Gastroesophageal sphincter (tissue), 4 donors: ENCODE measurements at regions not wholly inside any gene's neighbourhood (a gene's known extent, or its start where the extent isn't known, plus 50 kb on each side); places are given as distances from the start of the nearest gene placed in this dataset.

Experiments used
- ATAC-seq: fragments of 150-250 bp; one replicate; pipeline ENCODE4 v1.9.1; 2016; ENCODE audit warnings: mild to moderate bottlenecking, moderate library complexity
- H3K27ac ChIP-seq, 4 donors: fragments of 200-600 bp; sonication (generic) in 3 of 4; 1 replicate in 3 of 4; 2 replicates in 1 of 4; pipeline ENCODE4 v1.5.1; 2016 to 2019
- H3K27me3 ChIP-seq: fragments of 200-600 bp; sonication (generic); one replicate; pipeline ENCODE4 v1.5.1; 2019
- H3K36me3 ChIP-seq, 2 donors: fragments of 200-600 bp; sonication (generic); one replicate each; pipeline ENCODE4 v1.5.1; 2019; ENCODE audit warnings: control low read depth in 1 of 2
- H3K4me1 ChIP-seq, 3 donors: fragments of 200-600 bp; sonication (generic); 1 replicate in 2 of 3; 2 replicates in 1 of 3; pipeline ENCODE4 v1.5.1; 2016 to 2019; ENCODE audit warnings: control low read depth in 2 of 3
- H3K4me3 ChIP-seq, 2 donors: fragments of 200-600 bp; sonication (generic); one replicate each; pipeline ENCODE4 v1.5.1; 2019; ENCODE audit warnings: mild to moderate bottlenecking in 1 of 2, moderate library complexity in 1 of 2
- H3K9me3 ChIP-seq, 3 donors: fragments of 200-600 bp; sonication (generic); one replicate each; pipeline ENCODE4 v1.5.1; 2017 to 2019; ENCODE audit warnings: control low read depth in 2 of 3
- EP300 ChIP-seq: sonication (generic); formaldehyde crosslinking; IDR thresholded peaks from one replicate; pipeline ENCODE4 v1.6.1; 2017; ENCODE audit warnings: antibody characterized with exemption, mild to moderate bottlenecking
- POLR2A ChIP-seq, 2 donors: fragments of 450-650 bp; IDR thresholded peaks; one replicate each; pipeline ENCODE4 v1.6.1; 2017; ENCODE audit warnings: antibody characterized with exemption in 2 of 2, mild to moderate bottlenecking in 2 of 2, moderate library complexity in 1 of 2
- POLR2AphosphoS5 ChIP-seq: sonication (generic); formaldehyde crosslinking; IDR thresholded peaks from one replicate; pipeline ENCODE4 v1.6.1; 2017; ENCODE audit warnings: antibody characterized with exemption
- WGBS, 2 donors: methylation state at CpG; one replicate each; pipeline ENCODE4 v1.1.5; 2018; ENCODE audit warnings: low coverage in 1 of 2; 5-methylcytosine and 5-hydroxymethylcytosine counted together
- TF ChIP-seq, protein P1 (sequence below), 4 experiments: fragments of 200-600 bp in 2 of 4; fragments of 450-650 bp in 2 of 4; sonication (generic) in 1 of 4; IDR thresholded peaks; one replicate each; pipeline ENCODE4 v1.5.1; 2017 to 2019; ENCODE audit warnings: antibody characterized with exemption in 4 of 4, mild to moderate bottlenecking in 2 of 4, moderate library complexity in 2 of 4

DNA sequence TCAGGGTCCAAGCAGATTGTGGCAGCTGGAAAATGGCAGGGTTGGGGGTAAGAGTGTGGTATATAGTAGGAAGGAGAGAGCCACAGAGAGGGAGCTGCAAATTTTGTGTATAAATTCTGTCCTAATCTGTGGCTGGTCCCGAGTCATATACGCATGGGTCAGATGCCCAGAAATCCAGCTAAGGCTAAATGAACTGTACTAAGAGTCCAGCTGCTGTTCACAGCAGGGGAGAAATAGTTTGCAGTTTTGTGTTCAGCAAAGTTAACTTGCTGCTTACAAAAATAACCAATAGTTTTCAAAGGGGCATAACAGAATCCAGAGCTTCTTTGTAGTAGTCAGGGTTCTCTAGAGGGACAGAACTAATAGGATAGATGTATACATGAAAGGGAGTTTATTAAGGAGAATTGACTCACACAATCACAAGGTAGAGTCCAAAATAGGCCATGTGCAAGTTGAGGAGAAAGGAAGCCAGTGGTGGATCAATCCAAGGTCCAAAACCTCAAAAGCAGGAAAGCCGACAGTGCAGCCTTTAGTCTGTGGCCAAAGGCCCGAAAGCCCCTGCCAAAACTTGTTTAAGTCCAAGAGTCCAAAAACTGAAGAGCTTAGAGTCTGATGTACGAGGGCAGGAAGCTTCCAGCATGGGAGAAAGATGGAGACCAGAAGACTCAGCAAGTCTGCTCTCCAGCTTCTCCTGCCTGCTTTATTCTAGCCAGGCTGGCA, 146.1 kb upstream of the KBTBD8 start:
- ATAC-seq: no peak
- WGBS, 2 donors: 77 to 86% methylated on average over 3 to 5 of the region's 5 CpGs
- no peaks in the 10 kb centered on the region for H3K27me3 ChIP-seq
- TF ChIP-seq, protein P1, sequence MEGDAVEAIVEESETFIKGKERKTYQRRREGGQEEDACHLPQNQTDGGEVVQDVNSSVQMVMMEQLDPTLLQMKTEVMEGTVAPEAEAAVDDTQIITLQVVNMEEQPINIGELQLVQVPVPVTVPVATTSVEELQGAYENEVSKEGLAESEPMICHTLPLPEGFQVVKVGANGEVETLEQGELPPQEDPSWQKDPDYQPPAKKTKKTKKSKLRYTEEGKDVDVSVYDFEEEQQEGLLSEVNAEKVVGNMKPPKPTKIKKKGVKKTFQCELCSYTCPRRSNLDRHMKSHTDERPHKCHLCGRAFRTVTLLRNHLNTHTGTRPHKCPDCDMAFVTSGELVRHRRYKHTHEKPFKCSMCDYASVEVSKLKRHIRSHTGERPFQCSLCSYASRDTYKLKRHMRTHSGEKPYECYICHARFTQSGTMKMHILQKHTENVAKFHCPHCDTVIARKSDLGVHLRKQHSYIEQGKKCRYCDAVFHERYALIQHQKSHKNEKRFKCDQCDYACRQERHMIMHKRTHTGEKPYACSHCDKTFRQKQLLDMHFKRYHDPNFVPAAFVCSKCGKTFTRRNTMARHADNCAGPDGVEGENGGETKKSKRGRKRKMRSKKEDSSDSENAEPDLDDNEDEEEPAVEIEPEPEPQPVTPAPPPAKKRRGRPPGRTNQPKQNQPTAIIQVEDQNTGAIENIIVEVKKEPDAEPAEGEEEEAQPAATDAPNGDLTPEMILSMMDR (IDR thresholded peaks at IDR 0.05): no peak
- TF ChIP-seq POLR2AphosphoS5 (no peak), POLR2A (IDR thresholded peaks at IDR 0.05) (no peak), EP300 (no peak)
- H3K27ac ChIP-seq: no peak overlapping the region
- no peaks in the 10 kb centered on the region for H3K36me3 ChIP-seq
- H3K9me3 ChIP-seq: peaks cover 0 to 6% (median 0%) of the 10 kb centered on the region in 3 donors
- H3K4me1 ChIP-seq: no peaks in the 10 kb centered on the region
- no peak overlapping the region for H3K4me3 ChIP-seq

DNA sequence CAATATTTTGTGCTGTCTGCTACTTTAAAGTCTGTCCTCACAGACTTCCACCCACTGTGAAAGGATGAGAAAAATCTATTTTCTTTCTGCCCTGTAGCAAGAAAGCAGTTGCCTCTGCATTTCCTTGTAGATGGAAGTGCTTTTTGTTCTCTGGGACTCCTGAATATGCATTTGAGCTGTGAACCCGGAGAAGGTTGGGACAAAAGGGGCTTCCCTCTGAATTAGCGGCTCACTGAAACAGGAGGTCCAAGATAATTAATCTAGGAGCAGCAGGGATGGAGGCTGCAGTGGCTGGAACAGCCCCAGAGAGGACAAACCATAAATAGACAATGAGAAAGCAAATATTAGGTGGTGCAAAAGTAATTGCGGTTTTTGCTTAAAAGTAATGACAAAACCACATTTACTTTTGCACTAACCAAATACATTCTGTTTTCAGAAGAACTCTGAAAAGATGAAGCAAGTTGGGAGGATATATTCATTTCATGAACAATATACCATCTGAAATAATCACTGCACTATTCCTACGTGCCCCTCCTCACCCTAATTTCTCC, 143.4 kb upstream of the KBTBD8 start:
- Histone ChIP-seq H3K36me3 (no peaks in the 10 kb centered on the region), H3K4me3 (no peak overlapping the region), H3K27me3 (no peaks in the 10 kb centered on the region), H3K27ac (no peak overlapping the region), H3K4me1 (no peaks in the 10 kb centered on the region), H3K9me3 (no peaks in the 10 kb centered on the region)
- ATAC-seq: no peak
- no peak for TF ChIP-seq POLR2AphosphoS5
- TF ChIP-seq, protein P1 (IDR thresholded peaks at IDR 0.05): no peak
- TF ChIP-seq EP300: no peak
- TF ChIP-seq POLR2A (IDR thresholded peaks at IDR 0.05): no peak
- 54 to 68% methylated on average over 3 to 4 of the region's 4 CpGs for WGBS, 2 donors

DNA sequence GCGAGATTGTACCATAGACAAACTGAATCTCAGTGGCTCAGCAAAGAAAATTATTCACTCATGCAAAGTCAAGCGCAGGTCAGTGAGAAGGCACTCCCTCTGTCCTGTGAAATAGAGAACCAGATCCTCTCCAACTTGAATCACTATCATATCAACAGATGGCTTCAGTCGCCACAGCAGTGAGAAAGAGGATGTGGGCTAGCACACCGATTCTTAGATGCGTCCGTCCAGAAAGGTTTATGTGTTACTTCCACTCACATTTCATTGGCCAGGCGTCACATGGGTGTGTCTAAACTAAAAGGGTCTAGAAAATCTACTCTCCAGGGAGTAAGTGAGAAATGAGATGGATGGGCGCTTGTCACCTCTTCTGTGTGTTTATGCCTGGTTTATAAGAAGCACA, 141.6 kb upstream of the KBTBD8 start:
- no peaks in the 10 kb centered on the region for H3K36me3 ChIP-seq
- no peak for ATAC-seq
- TF ChIP-seq EP300 (no peak), POLR2A (IDR thresholded peaks at IDR 0.05) (no peak), POLR2AphosphoS5 (no peak)
- TF ChIP-seq, protein P1 (IDR thresholded peaks at IDR 0.05): no peak
- H3K4me1 ChIP-seq: no peaks in the 10 kb centered on the region
- H3K27me3 ChIP-seq: no peaks in the 10 kb centered on the region
- no peaks in the 10 kb centered on the region for H3K9me3 ChIP-seq
- WGBS, 2 donors: 61% methylated on average over 8 of the region's 8 CpGs; no CpG with 5 or more reads in 1 of the 2 donors
- H3K27ac ChIP-seq: no peak overlapping the region
- H3K4me3 ChIP-seq: no peak overlapping the region

DNA sequence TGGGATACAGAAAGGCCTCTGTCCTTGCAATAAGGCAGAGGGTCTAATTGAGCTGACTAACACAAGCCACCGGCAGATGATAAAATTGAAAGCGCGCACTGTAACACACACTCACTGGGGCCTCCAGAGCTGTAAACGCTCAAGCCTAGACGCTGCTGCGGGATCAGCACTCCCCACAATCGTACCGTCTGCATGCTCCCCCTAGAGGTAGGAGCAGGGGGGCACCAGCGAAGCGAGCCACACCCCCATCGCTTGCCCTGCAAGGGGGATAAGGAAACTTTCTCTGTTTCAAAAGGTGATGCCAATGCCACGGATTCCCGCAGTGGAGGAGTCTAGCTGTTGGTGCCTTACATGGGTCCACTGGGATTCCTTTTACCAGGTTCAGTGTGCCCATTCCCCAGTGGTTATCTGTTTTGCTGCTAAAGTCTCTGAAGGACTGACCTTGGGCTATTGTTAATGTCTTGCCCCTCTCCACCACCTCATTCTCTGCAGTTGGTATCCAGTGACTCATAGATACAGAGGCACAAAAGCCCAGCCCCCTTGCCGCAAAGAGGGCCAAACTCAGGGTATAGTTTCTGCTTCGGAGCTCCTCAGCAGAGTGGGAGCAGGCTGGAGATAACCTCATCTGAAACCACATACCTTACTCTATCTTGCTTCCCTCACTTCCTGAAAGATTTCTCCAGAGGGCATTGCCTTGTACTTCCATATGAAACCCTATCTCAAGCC, 139.3 kb upstream of the KBTBD8 start:
- H3K27me3 ChIP-seq: no peaks in the 10 kb centered on the region
- H3K27ac ChIP-seq: no peak overlapping the region
- no peaks in the 10 kb centered on the region for H3K9me3 ChIP-seq
- WGBS, 2 donors: 57 to 70% methylated on average over 11 to 13 of the region's 15 CpGs
- no peaks in the 10 kb centered on the region for H3K36me3 ChIP-seq
- no peak for TF ChIP-seq POLR2A (IDR thresholded peaks at IDR 0.05)
- TF ChIP-seq, protein P1 (IDR thresholded peaks at IDR 0.05): no peak
- no peak for TF ChIP-seq POLR2AphosphoS5
- TF ChIP-seq EP300: no peak
- H3K4me3 ChIP-seq: no peak overlapping the region
- no peaks in the 10 kb centered on the region for H3K4me1 ChIP-seq
- ATAC-seq: no peak

DNA sequence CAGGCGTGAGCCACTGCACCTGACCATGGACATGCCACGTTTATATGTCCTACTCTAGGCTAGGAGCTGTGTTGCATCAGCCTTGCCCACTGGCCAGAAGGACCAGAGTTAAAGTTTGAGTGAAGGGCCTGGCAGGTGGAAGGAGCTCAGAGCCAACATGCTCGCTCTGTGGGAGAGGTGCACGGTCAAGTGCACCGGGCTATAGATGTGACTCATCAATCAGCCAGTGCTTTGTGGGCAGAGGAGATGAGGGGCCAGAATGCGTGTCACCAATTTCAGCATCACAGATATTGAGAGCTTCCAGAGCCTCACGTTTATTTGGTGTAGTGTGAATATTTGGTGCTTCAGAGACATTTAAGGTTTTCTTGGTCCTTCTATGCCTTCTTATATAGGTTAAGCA, 137.3 kb upstream of the KBTBD8 start:
- Histone ChIP-seq H3K9me3 (no peaks in the 10 kb centered on the region), H3K27me3 (no peaks in the 10 kb centered on the region), H3K36me3 (no peaks in the 10 kb centered on the region), H3K4me1 (no peaks in the 10 kb centered on the region), H3K4me3 (no peak overlapping the region), H3K27ac (no peak overlapping the region)
- TF ChIP-seq, protein P1 (IDR thresholded peaks at IDR 0.05): no peak
- no peak for TF ChIP-seq POLR2A (IDR thresholded peaks at IDR 0.05)
- TF ChIP-seq EP300: no peak
- no peak for TF ChIP-seq POLR2AphosphoS5
- ATAC-seq: no peak
- 60 to 88% methylated on average over 1 to 4 of the region's 7 CpGs for WGBS, 2 donors
